HG02981 (cell line): ENCODE measurements at regions not wholly inside any gene's neighbourhood (a gene's known extent, or its start where the extent isn't known, plus 50 kb on each side); places are given as distances from the start of the nearest gene placed in this dataset.

Experiments
- ATAC-seq: cut with Tn5 transposase; IDR thresholded peaks from one replicate; pipeline ENCODE4 v1.9.1; 2021; ENCODE audit warnings: mild to moderate bottlenecking, moderate library complexity; ENCODE audit not compliant: unreplicated experiment

GRCh38 chr1:163013826-163014600, 55.1 kb upstream of the RGS4 start:
- no peak for ATAC-seq

DNA sequence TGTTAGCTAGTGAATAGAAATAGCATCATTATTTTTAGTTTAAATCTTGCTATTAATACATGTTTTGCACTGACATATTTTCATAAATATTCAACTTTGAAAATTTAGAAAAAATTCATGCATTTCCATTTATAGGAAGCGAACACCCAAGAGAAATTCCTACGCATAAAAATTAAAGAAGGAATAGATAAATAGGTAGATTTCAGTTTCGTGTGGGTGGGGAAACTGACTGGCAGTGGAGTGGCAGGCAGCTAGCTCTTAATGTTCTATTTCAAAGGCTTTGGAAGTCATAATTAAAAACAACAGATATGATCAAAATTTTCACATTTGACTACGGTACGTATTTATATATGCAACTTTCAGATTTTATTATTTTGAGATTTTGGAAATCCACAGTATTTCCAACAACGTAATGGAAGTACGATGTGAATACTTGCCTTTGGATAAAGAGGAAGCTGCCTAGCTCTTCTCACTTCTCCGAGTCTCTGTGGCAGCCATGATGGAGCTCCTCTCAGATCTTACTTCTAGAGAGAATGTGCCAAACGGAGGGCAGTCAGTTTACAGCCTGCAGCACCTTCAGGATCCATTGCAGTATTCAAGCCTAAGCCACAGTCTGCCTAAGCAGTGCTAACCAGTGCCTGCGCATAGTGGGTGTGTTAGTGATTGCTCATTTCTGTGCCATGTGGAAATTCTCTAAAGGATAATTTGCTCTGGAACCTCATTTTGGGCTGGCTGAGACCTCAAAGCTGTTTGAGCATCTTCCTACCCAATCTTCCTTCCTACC, 62.9 kb upstream of the RGS4 start:
- no peak for ATAC-seq

- no peak for ATAC-seq
Measured at GRCh38 chr1:162997499-162998285, 71.5 kb upstream of the RGS4 start.

DNA sequence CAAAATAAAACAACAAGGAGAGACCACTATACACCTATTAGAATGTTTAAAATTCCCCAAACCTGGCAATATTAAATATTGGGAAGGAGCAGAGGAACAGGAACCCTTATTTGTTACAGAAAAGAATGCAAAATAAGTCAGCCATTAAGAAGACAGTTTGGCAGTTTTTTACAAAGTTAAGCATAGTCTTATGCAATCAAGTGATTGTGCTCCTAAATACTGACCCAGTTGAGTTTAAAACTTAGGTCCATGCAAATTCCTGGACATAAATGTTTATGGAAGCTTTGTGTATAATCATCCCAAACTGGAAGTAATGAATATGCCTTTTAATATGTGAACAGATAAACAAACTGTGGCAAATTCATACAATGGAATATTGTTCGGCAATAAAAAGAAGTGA, 72.9 kb upstream of the RGS4 start:
- ATAC-seq: no peak

DNA sequence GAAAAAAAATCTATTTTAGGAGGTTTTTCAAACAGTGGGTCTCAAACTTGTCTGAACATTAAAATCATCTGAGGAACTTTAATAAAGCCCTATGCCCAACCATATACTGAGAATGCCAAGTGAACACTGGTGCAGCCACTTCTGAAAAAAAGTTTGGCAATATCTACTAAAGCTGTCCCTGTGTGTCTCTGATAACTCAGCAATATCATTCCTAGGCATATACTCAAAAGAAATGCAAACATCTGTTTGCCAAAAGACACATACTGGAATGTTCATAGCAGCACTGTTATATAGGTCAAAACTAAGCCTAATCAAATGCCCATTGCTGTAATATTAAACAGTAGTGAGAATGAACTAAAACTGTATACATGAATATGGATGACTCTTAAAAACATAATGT, 74.2 kb upstream of the RGS4 start:
- ATAC-seq: no peak

DNA sequence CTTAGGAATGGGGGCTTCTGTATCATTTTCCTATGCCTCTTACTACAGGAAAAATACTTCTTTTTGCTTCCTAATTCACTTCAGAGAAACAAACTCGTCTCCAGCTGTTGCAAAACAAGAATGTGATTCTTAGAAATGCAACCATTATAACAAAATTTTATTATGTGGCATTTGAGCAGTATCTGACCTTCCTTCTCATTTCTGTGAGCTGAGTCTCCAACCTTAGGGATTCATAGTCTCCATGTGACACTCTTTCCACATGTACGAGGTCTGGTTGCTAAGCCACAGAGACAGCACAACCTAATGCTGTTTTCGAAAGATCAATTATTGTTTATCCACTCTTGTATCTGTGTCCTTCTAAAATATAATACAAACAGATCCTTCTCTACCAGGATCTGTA, 75.3 kb upstream of the RGS4 start:
- no peak for ATAC-seq

- ATAC-seq: no peak
Measured at GRCh38 chr1:162992945-162993344, 76.2 kb upstream of the RGS4 start.

DNA sequence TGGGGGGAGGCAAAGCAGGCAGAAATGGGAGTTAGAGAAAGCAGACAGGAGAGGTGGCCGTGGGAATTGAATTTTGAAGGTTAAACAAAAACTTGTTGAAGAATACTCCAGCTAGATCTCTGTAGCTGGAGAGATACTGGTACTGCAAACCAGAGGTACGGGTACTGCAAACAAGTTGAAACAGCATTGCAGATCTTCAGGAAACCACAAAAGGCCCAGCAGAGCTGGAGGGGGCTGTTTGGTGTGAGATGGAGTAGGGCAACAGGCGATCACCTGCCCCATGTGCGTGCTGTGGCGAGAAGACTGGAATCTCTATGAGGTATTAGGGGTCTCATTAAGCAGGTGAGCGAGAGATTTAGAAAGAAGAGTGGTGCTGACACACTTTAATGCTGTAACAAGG, 77.7 kb upstream of the RGS4 start:
- ATAC-seq: no peak

DNA sequence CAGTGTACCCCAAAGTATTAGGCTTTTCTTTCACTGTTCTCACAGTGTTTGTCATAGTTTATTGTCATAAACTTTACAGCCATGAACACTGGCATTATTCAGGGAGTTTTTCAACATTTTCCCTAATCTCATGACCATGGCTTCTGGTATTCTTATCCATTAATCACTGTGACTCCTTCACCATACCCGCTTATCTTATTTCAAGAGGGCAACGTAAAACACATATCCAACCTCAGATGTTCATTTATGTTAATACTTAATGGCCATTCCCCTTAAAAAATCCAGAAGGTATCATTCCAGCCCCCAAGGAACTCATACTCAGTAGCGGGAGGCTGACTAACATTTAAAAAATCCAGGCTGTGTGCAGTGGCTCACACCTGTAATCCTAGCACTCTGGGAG, 78.5 kb upstream of the RGS4 start:
- ATAC-seq: no peak

GRCh38 chr1:162988869-162989268, 80.3 kb upstream of the RGS4 start:
- ATAC-seq: no peak

DNA sequence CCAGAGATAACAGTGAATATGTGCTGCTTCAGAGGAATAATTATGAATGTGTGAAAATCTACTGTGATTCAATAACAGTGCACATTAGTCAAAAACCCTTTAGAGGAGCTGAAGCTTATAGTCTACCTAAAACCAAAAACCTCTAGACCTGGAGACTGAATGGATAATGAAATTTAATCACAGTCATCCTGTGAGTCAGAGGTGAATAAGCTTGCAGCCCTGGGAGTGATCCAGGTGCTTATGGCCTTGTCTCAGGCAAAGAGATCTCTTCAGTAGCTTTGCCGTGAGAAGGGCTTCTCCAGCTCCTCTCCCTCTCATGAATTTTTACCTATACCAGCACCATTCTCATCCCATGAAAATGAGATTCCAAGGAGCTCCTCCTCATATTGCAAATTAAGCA, 81.3 kb upstream of the RGS4 start:
- ATAC-seq: no peak

GRCh38 chr1:162985816-162986435, 83.2 kb upstream of the RGS4 start:
- ATAC-seq: no peak

- ATAC-seq: no peak
Measured at GRCh38 chr1:162984699-162985098, 84.5 kb upstream of the RGS4 start.

DNA sequence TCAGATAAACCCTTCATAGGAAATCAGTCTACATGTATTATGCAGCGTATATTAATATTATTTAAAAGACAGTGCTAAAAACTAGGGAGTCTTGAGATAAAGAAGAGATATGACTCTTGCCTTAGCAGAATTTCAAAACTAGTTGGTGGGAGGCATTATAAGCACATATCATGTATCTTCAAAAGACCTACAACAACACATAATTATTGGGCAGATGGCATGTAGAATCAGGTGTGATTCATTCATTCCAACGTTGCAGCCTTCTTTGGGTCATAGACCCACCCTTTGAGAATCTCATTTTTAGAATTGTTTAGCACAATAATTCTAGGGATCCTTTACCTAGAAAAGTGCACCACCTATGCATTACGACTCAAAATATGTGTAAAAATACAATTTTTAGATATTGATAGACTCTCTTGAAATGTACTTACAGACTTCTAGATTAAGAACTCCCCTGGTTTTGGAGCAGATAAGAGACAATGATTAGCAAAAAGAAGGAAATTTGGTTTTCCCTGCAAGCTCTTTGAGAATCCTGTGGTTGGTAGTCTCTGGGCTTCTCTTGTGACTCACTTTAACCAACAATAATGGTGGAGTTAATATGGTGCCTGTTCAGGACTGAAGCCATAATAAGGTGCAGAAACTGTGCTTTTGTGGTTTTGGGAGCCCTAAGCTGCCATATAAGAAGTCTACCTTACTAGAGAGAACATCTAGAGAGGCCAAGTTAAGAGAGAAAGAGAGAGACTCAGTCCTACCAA, 85.3 kb upstream of the RGS4 start:
- ATAC-seq: no peak

- no peak for ATAC-seq
Measured at GRCh38 chr1:162982364-162982763, 86.8 kb upstream of the RGS4 start.

DNA sequence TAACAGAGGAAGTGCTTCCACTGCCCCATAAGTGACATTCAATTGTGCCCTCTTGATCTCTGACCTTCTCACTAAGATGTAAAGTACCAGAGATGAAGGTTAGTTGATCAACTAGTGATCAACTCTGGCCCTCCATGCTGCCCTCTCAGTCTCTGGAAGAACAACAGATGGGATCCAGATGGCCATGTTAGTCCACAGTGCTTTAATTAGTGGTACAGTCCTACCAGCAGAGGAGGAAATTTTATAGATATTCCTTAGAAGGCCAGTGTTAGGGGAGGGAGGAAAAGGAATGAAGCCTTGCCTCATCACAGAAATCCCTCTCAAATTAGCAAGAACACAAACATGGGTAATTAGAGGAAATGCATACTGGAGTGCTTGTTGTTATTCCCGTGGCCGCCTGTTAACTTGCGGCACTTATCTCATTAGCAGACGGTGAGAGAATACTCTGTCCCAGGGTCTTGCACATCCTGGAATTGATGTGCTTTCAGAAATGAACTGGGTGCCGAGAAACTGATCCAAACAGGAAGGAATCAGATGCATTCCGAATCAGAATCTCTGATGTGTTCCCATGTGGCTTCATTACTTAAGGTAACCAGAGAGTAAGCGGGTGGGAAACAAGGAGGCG, 91.1 kb upstream of the RGS4 start:
- no peak for ATAC-seq

GRCh38 chr1:162976628-162977027, 92.5 kb upstream of the RGS4 start:
- ATAC-seq: no peak

- ATAC-seq: no peak
Measured at GRCh38 chr1:162974810-162975209, 94.4 kb upstream of the RGS4 start.

GRCh38 chr1:162973381-162973795, 95.8 kb upstream of the RGS4 start:
- ATAC-seq: no peak

DNA sequence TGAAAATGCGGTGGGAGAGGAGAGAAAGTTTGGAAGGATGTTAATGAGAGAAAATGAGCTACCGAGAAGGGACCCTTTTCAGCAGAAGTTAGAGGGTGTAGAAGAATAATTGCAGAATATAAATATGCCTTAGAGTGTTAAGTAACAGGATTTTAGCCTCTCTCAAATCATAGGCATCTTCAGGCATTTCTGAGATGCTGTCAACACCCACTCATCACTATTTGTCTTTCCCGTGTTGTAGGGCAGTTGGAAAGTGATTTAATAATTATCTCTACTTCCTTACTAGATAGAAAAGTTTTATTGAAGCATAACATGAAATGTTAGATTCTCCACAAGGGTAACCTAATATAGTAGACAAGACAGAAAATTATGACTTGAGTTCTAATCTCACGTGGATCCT, 96.4 kb upstream of the RGS4 start:
- no peak for ATAC-seq
